Heart left ventricle (tissue), 16 donors: ENCODE measurements at regions not wholly inside any gene's neighbourhood (a gene's known extent, or its start where the extent isn't known, plus 50 kb on each side); places are given as distances from the start of the nearest gene placed in this dataset.

ENCODE experiments used
- ATAC-seq, 4 donors: fragments of 200-7000 bp; cut with Tn5 transposase; one replicate each; pipeline ENCODE4 v1.9.1; 2020 to 2022; ENCODE audit warnings: moderate library complexity in 4 of 4, mild to moderate bottlenecking in 3 of 4, moderate number of reproducible peaks in 1 of 4
- DNase-seq, 5 donors: peaks; one replicate each; pipeline ENCODE4 v3.0.0-alpha.2; 2020
- H3K27ac ChIP-seq, 12 donors: fragments of 200-600 bp; sonication (generic) in 4 of 12; one replicate each; pipeline versions ENCODE4 v1.5.0 to v1.8.0; 2016 to 2022; ENCODE audit warnings: mild to moderate bottlenecking in 2 of 12
- H3K27me3 ChIP-seq, 9 donors: fragments of 200-600 bp; sonication (generic) in 2 of 9; one replicate each; pipeline versions ENCODE4 v1.5.1 to v1.8.0; 2016 to 2022; ENCODE audit warnings: mild to moderate bottlenecking in 3 of 9
- H3K36me3 ChIP-seq, 9 donors: fragments of 200-600 bp; sonication (generic) in 2 of 9; one replicate each; pipeline versions ENCODE4 v1.5.0 to v1.8.0; 2018 to 2022; ENCODE audit warnings: mild to moderate bottlenecking in 2 of 9
- H3K4me1 ChIP-seq, 12 donors: fragments of 200-600 bp; sonication (generic) in 4 of 12; one replicate each; pipeline versions ENCODE4 v1.5.0 to v1.8.0; 2016 to 2022; ENCODE audit warnings: mild to moderate bottlenecking in 3 of 12
- H3K4me3 ChIP-seq, 12 donors: fragments of 200-600 bp; sonication (generic) in 4 of 12; one replicate each; pipeline versions ENCODE4 v1.5.0 to v1.8.0; 2017 to 2022; ENCODE audit warnings: mild to moderate bottlenecking in 9 of 12, moderate library complexity in 4 of 12
- H3K9me3 ChIP-seq, 12 donors: fragments of 200-600 bp; sonication (generic) in 4 of 12; one replicate each; pipeline versions ENCODE4 v1.5.0 to v1.8.0; 2016 to 2022; ENCODE audit warnings: mild to moderate bottlenecking in 1 of 12
- CTCF ChIP-seq, 12 donors: fragments of 200-600 bp; sonication (generic) in 4 of 12; IDR thresholded peaks; one replicate each; pipeline versions ENCODE4 v1.5.0 to v1.8.0; 2018 to 2022; ENCODE audit warnings: antibody characterized with exemption in 12 of 12, mild to moderate bottlenecking in 5 of 12
- POLR2A ChIP-seq, 2 donors: fragments of 450-650 bp; IDR thresholded peaks; one replicate each; pipeline ENCODE4 v1.6.1; 2017; ENCODE audit warnings: antibody characterized with exemption in 2 of 2, mild to moderate bottlenecking in 2 of 2, moderate library complexity in 2 of 2
- WGBS, 4 donors: extraction: QIAGEN DNeasy Blood & Tissue Kit in 2 of 4; methylation state at CpG; one replicate each; pipeline versions ENCODE4 v1.1.5 to v1.1.7; 2013 to 2018; 5-methylcytosine and 5-hydroxymethylcytosine counted together
- intact Hi-C, 10 donors: fragments of 100-400 bp; cut with DNase I; formaldehyde crosslinking; loops; one replicate each; pipeline versions ENCODE4 v1.11.1 to v1.14.2; 2022
- donor health status: ischemic (EF 13 %, LVEDD 7.1; RV severe dilation, severe dysfunction).
- donor health status: healthy with polysubstance abuse.
- donor health status: DM: no; HTN: yes; CAD: no.
- donor health status: DM: no; HTN: no; CAD: no.
- donor health status: ischemic (EF 25% LVEDD 6.9; RV normal size, moderate dysfunction).
- donor health status: ischemic (EF 25% LVEDD 5.7; RV mildly dilated, moderate dysfunction).
- donor health status: healthy.
- donor health status: DM: yes; HTN: yes; CAD: no.
- donor health status: ischemic (EF 35%, LVEDD 5.7; RV mildly dilated, moderate dysfunction).
- donor health status: nonischemic (EF 11% LVEDD 7.7; RV severe dilation, severe dysfunction).
- donor health status: DM: yes; HTN: yes; CAD: no.
- donor health status: PGD.
- donor health status: ischemic (EF 29% LVEDD 5.4; RV normal size, mild dysfunction).
- donor health status: nonischemic (EF 23%, LVEDD 6.1; RV moderate dilation, normal function).

GRCh38 chr5:98301547-98301946, 471.9 kb upstream of the RGMB start:
- H3K4me3 ChIP-seq = no peak overlapping the region
- intact Hi-C loops = no loop called here
- no peaks in the 10 kb centered on the region for H3K9me3 ChIP-seq
- H3K27me3 ChIP-seq = no peaks in the 10 kb centered on the region
- WGBS, 4 donors = 33 to 48% (median 36%) methylated on average over 2 of the region's 2 CpGs
- H3K36me3 ChIP-seq = no peaks in the 10 kb centered on the region
- peak in 2 of 4 donors; percentile 36 to 41 for ATAC-seq
- H3K27ac ChIP-seq = no peak overlapping the region
- DNase-seq = no peak
- H3K4me1 ChIP-seq = no peaks in the 10 kb centered on the region
- TF ChIP-seq CTCF (IDR thresholded peaks at IDR 0.05) (no peak), POLR2A (IDR thresholded peaks at IDR 0.05) (no peak)

- no peak for ATAC-seq
- no peak overlapping the region for H3K4me3 ChIP-seq
- TF ChIP-seq CTCF (IDR thresholded peaks at IDR 0.05) (no peak), POLR2A (IDR thresholded peaks at IDR 0.05) (no peak)
These were observed 465.7 kb upstream of the RGMB start for GRCh38 chr5:98307811-98308210.

GRCh38 chr5:98308231-98308630, 465.2 kb upstream of the RGMB start:
- no peaks in the 10 kb centered on the region for H3K27me3 ChIP-seq
- 88 to 100% (median 94%) methylated on average over 1 of the region's 1 CpG for WGBS, 4 donors
- no peaks in the 10 kb centered on the region for H3K36me3 ChIP-seq
- H3K9me3 ChIP-seq = no peaks in the 10 kb centered on the region
- intact Hi-C loops = no loop called here
- H3K4me3 ChIP-seq = no peak overlapping the region
- H3K27ac ChIP-seq = no peak overlapping the region
- no peak for TF ChIP-seq CTCF (IDR thresholded peaks at IDR 0.05)
- TF ChIP-seq POLR2A (IDR thresholded peaks at IDR 0.05) = no peak
- ATAC-seq (no peak), DNase-seq (no peak)
- peaks cover 0 to 9% (median 0%) of the 10 kb centered on the region in 12 donors for H3K4me1 ChIP-seq

More at GRCh38 chr5:98307811-98308210, 465.7 kb upstream of the RGMB start:
- Histone ChIP-seq H3K27me3 (no peaks in the 10 kb centered on the region), H3K36me3 (no peaks in the 10 kb centered on the region), H3K27ac (no peak overlapping the region), H3K4me1 (peaks cover 0 to 9% (median 0%) of the 10 kb centered on the region in 12 donors), H3K9me3 (no peaks in the 10 kb centered on the region)
- intact Hi-C loops = no loop called here
- WGBS, 4 donors = 76 to 77% (median 77%) methylated on average over 2 of the region's 2 CpGs
- DNase-seq = no peak

- TF ChIP-seq POLR2A (IDR thresholded peaks at IDR 0.05) = no peak
- no peak for TF ChIP-seq CTCF (IDR thresholded peaks at IDR 0.05)
- H3K36me3 ChIP-seq = no peaks in the 10 kb centered on the region
- WGBS, 4 donors = 59 to 64% (median 60%) methylated on average over 4 of the region's 4 CpGs
- H3K27me3 ChIP-seq = no peaks in the 10 kb centered on the region
- H3K4me3 ChIP-seq = no peak overlapping the region
- DNase-seq (no peak), ATAC-seq (no peak)
- no peaks in the 10 kb centered on the region for H3K9me3 ChIP-seq
- intact Hi-C loops = no loop called here
- peak overlapping the region in 4 of 12 donors; percentile 40 to 67 (median 60) for H3K27ac ChIP-seq
- peaks cover 0 to 9% (median 0%) of the 10 kb centered on the region in 12 donors for H3K4me1 ChIP-seq
These were observed 464.5 kb upstream of the RGMB start for GRCh38 chr5:98308960-98309359.
